ENCODE measurements at regions not wholly inside any gene's neighbourhood (a gene's known extent, or its start where the extent isn't known, plus 50 kb on each side); places are given as distances from the start of the nearest gene placed in this dataset.

- TF ChIP-seq REST (IDR thresholded peaks at IDR 0.05; ENCODE audit: insufficient replicate concordance, low read depth) = no peak
- no peak for TF ChIP-seq SPI1 (IDR thresholded peaks at IDR 0.05; ENCODE audit: borderline replicate concordance, low read depth)
- TF ChIP-seq GABPA (IDR thresholded peaks at IDR 0.05; ENCODE audit: low read depth) = no peak
- no peak for TF ChIP-seq CTCF (IDR thresholded peaks at IDR 0.05; ENCODE audit: insufficient read depth, low read length)
- no peak for TF ChIP-seq POLR2AphosphoS5 (IDR thresholded peaks at IDR 0.05; ENCODE audit: low read depth)
- H3K27me3 ChIP-seq (ENCODE audit: insufficient read depth, poor library complexity, severe bottlenecking) = no peaks in the 10 kb centered on the region
Observed at GRCh38 chr4:20091781-20092180, 159.9 kb upstream of the SLIT2 start.

GRCh38 chr4:20087522-20087911 is 164.2 kb upstream of the SLIT2 start:
- no peaks in the 10 kb centered on the region for H3K27me3 ChIP-seq (ENCODE audit: insufficient read depth, poor library complexity, severe bottlenecking)
- H3K4me3 ChIP-seq (replicated peaks; ENCODE audit: insufficient read depth, low read length) = no peak overlapping the region
- H3K27ac ChIP-seq (replicated peaks) = no peak overlapping the region
- TF ChIP-seq SPI1 (IDR thresholded peaks at IDR 0.05; ENCODE audit: borderline replicate concordance, low read depth) (no peak), REST (IDR thresholded peaks at IDR 0.05; ENCODE audit: insufficient replicate concordance, low read depth) (no peak), CTCF (IDR thresholded peaks at IDR 0.05; ENCODE audit: insufficient read depth, low read length) (no peak), POLR2AphosphoS5 (IDR thresholded peaks at IDR 0.05; ENCODE audit: low read depth) (no peak), GABPA (IDR thresholded peaks at IDR 0.05; ENCODE audit: low read depth) (no peak)
- no peak for DNase-seq (ENCODE audit: low read depth in 1 of 2, low spot score in 1 of 2)

More at GRCh38 chr4:20091781-20092180, 159.9 kb upstream of the SLIT2 start:
- no peak overlapping the region for H3K27ac ChIP-seq (replicated peaks)
- DNase-seq (ENCODE audit: low read depth in 1 of 2, low spot score in 1 of 2) = no peak
- H3K4me3 ChIP-seq (replicated peaks; ENCODE audit: insufficient read depth, low read length) = no peak overlapping the region

DNA sequence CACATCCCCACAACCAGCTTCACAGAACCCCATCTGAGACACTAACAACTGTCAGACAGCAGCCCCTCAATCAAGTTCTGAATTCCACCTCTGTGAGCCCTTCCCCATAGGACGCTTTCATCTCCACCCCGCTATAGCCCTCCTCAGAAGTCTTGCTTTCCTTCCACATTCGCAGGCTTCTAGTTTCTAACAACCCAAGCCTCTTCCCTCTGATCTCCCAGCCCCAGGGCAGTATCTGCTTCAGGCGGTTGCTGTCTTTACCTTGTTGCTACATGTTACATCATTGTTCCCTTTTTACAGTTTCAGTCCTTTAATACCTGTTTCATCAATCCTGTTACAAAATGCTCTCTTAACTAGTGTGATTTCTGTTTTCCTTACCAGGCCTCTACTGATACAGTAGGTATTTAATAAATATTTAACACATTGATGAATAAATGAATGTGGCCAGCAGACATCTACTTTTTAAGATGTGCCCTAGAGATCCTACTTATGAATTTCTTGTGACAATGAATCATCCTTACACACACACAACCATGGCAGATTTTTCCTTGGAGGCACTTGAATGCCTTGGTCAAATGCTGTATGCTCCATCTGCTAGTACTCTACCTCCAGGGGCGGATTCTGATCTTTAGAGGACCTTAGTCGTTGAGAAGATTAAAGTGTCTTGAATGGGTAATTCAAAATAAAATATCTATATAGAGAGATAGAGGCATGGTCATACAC is 164.7 kb upstream of the SLIT2 start:
- H3K27ac ChIP-seq (replicated peaks) = peak overlapping the region; percentile 42
- TF ChIP-seq SPI1 (IDR thresholded peaks at IDR 0.05; ENCODE audit: borderline replicate concordance, low read depth) = no peak
- no peak for TF ChIP-seq GABPA (IDR thresholded peaks at IDR 0.05; ENCODE audit: low read depth)
- TF ChIP-seq POLR2AphosphoS5 (IDR thresholded peaks at IDR 0.05; ENCODE audit: low read depth) = no peak
- no peak for TF ChIP-seq CTCF (IDR thresholded peaks at IDR 0.05; ENCODE audit: insufficient read depth, low read length)
- no peak for TF ChIP-seq REST (IDR thresholded peaks at IDR 0.05; ENCODE audit: insufficient replicate concordance, low read depth)
- H3K4me3 ChIP-seq (replicated peaks; ENCODE audit: insufficient read depth, low read length) = no peak overlapping the region
- no peaks in the 10 kb centered on the region for H3K27me3 ChIP-seq (ENCODE audit: insufficient read depth, poor library complexity, severe bottlenecking)
- DNase-seq (ENCODE audit: low read depth in 1 of 2, low spot score in 1 of 2) = peak in 1 of 2 experiments; percentile 51

All from HL-60 (cell line).